ENCODE measurements at regions not wholly inside any gene's neighbourhood (a gene's known extent, or its start where the extent isn't known, plus 50 kb on each side); places are given as distances from the start of the nearest gene placed in this dataset.

DNA sequence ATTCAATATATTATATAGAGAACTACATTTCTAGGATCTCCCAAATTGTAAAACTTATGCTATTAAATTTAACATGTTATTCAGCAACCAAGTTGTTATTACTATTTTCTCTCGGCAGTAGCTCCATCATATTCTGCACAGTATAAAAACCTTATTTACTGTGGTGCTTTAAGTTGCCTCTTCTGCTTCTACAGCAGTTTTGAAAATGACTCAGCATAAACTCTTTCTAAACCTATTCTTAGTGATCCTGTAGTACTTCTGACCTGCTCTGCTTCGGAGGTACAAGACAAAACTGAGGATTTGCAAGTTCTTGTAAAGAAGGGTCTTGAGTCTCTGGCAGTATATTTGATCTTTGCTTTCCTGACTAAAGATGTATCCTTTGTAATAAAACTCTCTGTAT lies 567.2 kb downstream of the TMX3 start:
- Histone ChIP-seq H3K36me3 (ENCODE audit: control insufficient read depth, insufficient read depth, low read length) (no peaks in the 10 kb centered on the region), H3K27me3 (ENCODE audit: control insufficient read depth, insufficient read depth, low read length) (no peaks in the 10 kb centered on the region), H3K4me3 (ENCODE audit: low read depth, low read length) (no peak overlapping the region)
- no peak for DNase-seq (ENCODE audit: low read depth)
- POLR2A ChIA-PET = no interaction called here
- CTCF ChIA-PET = no interaction called here
- TF ChIP-seq, protein P1, sequence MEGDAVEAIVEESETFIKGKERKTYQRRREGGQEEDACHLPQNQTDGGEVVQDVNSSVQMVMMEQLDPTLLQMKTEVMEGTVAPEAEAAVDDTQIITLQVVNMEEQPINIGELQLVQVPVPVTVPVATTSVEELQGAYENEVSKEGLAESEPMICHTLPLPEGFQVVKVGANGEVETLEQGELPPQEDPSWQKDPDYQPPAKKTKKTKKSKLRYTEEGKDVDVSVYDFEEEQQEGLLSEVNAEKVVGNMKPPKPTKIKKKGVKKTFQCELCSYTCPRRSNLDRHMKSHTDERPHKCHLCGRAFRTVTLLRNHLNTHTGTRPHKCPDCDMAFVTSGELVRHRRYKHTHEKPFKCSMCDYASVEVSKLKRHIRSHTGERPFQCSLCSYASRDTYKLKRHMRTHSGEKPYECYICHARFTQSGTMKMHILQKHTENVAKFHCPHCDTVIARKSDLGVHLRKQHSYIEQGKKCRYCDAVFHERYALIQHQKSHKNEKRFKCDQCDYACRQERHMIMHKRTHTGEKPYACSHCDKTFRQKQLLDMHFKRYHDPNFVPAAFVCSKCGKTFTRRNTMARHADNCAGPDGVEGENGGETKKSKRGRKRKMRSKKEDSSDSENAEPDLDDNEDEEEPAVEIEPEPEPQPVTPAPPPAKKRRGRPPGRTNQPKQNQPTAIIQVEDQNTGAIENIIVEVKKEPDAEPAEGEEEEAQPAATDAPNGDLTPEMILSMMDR (IDR thresholded peaks at IDR 0.05; ENCODE audit: insufficient read depth, low read depth, low read length) = no peak

DNA sequence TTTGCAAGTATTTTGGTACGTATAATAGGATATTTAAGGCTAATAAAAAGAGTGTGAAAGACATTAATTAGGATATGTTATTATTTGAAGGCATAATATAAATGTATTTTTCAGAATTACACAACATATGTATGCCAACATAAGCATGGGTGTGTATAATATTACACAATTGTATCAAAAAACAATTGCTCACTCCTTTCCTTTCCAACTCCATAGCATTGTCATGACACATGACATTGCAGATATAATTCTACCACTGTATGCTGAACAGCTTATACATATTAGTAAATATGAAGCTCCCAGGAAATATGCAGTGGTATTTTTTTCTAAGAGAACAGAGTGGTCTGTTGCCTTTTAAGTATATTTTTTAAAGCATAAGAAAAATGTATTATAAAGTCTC lies 593.1 kb downstream of the TMX3 start:
- H3K4me3 ChIP-seq (ENCODE audit: low read depth, low read length) = no peak overlapping the region
- DNase-seq (ENCODE audit: low read depth) = no peak
- POLR2A ChIA-PET = no interaction called here
- TF ChIP-seq, protein P1 (IDR thresholded peaks at IDR 0.05; ENCODE audit: insufficient read depth, low read depth, low read length) = no peak
- CTCF ChIA-PET = no interaction called here
- no peaks in the 10 kb centered on the region for H3K27me3 ChIP-seq (ENCODE audit: control insufficient read depth, insufficient read depth, low read length)
- H3K36me3 ChIP-seq (ENCODE audit: control insufficient read depth, insufficient read depth, low read length) = no peaks in the 10 kb centered on the region

DNA sequence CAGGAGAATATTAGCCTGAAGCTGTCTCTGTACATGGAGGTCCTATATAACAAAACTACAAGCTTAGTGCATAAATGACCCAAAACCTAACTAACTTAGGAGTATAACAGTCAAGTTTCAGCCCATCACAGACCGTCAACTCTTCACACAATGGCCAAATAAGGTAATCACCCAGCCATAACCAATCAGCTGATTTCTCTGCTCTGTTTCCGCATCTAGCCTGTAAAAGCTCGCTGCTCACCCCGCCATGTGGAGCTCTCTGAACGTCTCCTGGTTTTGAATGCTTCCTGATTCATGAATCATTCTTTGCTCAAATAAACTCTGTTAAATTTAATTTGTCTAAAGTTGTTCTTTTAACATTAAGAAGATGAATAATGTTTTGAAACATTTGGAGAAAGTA lies 593.6 kb downstream of the TMX3 start:
- TF ChIP-seq, protein P1 (IDR thresholded peaks at IDR 0.05; ENCODE audit: insufficient read depth, low read depth, low read length) = no peak
- no peak overlapping the region for H3K4me3 ChIP-seq (ENCODE audit: low read depth, low read length)
- CTCF ChIA-PET = no interaction called here
- H3K36me3 ChIP-seq (ENCODE audit: control insufficient read depth, insufficient read depth, low read length) = no peaks in the 10 kb centered on the region
- POLR2A ChIA-PET = no interaction called here
- DNase-seq (ENCODE audit: low read depth) = no peak
- H3K27me3 ChIP-seq (ENCODE audit: control insufficient read depth, insufficient read depth, low read length) = no peaks in the 10 kb centered on the region

DNA sequence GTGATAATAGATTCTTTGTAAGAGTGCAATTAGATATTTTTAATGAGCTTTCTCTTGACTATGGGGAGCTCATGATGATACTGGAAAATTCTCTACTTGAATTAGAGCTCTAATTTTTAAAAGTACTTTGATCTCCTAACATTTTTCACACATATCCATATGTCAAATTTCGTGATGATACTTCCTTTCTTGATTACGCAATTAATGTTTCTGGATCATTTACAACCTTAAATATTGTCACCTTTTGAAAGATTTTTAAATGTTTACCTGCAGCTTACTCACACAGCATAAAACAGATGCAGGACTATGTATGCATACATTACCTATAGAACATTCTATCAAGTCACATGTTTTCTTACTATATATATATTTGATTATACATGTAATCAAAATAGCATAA lies 598.5 kb upstream of the DSEL start:
- no peak overlapping the region for H3K4me3 ChIP-seq (ENCODE audit: low read depth, low read length)
- ChIA-PET POLR2A (no interaction called here), CTCF (no interaction called here)
- H3K27me3 ChIP-seq (ENCODE audit: control insufficient read depth, insufficient read depth, low read length) = no peaks in the 10 kb centered on the region
- DNase-seq (ENCODE audit: low read depth) = no peak
- TF ChIP-seq, protein P1 (IDR thresholded peaks at IDR 0.05; ENCODE audit: insufficient read depth, low read depth, low read length) = no peak
- no peaks in the 10 kb centered on the region for H3K36me3 ChIP-seq (ENCODE audit: control insufficient read depth, insufficient read depth, low read length)

DNA sequence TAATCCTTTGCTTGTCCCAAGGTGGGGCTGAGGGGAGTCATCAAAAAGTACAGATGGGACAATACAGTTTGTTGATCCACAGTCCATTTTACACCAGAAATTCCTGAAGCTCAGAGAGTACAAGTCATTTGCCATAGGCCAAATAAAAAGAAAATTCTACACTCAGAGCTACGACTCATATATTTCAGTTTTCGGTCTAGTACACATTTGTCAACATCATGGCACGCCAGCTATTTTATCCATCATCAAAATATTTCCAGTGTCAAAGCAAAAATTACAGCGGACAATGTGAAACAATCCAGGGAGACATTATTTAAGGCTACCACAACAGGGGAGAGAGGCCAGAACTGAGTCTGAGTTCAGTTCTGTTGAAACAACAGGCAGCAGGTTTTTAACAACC lies 587.5 kb upstream of the DSEL start:
- Histone ChIP-seq H3K27me3 (ENCODE audit: control insufficient read depth, insufficient read depth, low read length) (no peaks in the 10 kb centered on the region), H3K36me3 (ENCODE audit: control insufficient read depth, insufficient read depth, low read length) (no peaks in the 10 kb centered on the region), H3K4me3 (ENCODE audit: low read depth, low read length) (no peak overlapping the region)
- CTCF ChIA-PET = no interaction called here
- POLR2A ChIA-PET = no interaction called here
- TF ChIP-seq, protein P1 (IDR thresholded peaks at IDR 0.05; ENCODE audit: insufficient read depth, low read depth, low read length) = no peak
- DNase-seq (ENCODE audit: low read depth) = no peak
